GM18505 (cell line): ENCODE measurements at regions not wholly inside any gene's neighbourhood (a gene's known extent, or its start where the extent isn't known, plus 50 kb on each side); places are given as distances from the start of the nearest gene placed in this dataset.

ENCODE experiments used
- ATAC-seq: cut with Tn5 transposase; IDR thresholded peaks from one replicate; pipeline ENCODE4 v1.9.1; 2021; ENCODE audit not compliant: unreplicated experiment
- POLR2A ChIP-seq: IDR thresholded peaks from 4 replicates; pipeline ENCODE4 v1.6.1; 2011; ENCODE audit warnings: borderline replicate concordance; ENCODE audit not compliant: insufficient read depth, insufficient read length; ENCODE audit errors: extremely low read depth

DNA sequence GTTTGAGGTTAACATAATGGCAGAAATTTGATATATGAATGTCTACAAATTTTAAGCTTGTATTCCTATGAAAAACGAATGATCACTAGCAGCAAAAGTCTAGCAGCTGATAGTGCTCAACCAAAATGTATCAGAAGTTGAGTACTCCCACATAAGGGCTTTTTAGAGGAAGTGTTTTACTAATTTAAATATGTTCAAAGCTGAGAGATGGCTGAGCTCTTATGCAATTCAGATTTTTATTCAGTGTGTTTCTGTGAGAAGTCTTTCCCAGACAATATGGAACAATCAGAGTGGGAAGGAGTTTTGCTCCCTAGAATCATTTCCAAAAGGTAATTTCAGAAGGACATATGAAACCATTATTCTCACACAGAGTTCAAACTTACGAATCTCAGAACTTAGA, 327.0 kb downstream of the ZPLD1 start:
- no peak for ATAC-seq
- no peak for TF ChIP-seq POLR2A

DNA sequence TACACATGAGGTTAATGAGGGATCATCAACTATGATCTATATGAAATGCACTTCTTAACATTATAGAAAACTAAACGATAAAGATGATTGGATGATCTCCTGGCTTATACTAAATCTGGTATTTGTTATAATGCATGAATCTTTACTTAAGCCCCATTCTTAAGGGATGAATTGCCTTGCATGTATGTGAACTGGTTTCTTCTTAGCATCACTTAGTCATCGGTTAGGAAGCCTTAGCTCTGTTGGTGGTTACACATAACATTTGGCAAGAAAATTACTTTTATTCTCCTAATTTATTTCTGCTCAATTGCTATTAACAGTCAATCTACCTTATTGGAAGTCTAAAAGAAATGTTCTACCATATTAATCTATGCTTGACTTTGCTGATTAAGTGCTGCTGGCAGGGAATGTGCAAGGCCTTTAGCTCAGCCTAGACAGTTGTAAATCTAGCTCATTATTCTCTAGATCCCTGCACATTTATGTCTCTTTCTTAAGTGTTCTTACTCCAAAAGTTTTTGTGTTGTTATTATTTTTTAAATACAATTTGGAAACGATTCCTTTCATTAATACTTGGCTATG, 356.0 kb downstream of the ZPLD1 start:
- no peak for TF ChIP-seq POLR2A
- no peak for ATAC-seq

DNA sequence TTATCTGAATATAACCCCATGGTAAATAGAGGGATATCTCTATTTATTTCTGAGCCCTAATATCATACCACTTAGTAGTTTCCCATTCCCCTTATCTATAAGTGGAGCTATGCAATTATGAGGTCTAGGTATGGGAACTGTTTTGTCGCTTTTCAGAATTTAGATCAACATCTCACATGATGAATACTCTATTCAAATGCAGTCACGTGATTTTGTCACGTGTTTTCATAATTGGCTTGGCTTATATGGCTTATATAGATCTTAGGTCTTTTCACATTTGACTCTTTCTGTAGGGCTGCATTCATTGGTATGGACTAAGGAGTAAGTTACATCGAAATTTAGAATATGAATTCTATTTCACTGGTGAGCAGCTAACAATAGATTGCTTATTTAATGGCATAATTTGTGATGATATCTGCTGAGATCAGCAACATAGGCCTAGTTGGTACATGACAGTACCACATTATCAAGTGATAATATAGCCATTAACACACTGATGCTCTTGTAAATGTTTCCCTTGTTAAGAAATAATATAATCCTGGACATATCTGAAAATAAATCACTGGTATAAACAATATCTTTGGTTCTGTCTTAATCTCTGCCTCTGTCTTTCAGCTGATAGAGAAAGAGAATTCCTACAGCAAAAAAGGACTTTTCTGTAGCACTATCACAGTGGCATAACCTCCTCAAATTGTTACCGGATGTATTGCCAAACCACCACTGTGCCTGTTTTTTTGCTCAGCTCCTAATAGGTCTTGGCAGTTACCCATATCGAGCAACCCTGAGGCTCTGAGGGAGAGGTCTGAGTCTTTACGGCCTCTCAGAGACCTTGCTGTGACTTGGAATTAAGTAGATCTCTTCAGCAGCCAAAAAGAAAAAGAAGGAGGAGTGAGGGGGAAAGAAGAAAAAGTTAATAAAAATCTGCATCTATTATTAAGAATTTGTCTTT, 357.1 kb downstream of the ZPLD1 start:
- TF ChIP-seq POLR2A: no peak
- no peak for ATAC-seq

DNA sequence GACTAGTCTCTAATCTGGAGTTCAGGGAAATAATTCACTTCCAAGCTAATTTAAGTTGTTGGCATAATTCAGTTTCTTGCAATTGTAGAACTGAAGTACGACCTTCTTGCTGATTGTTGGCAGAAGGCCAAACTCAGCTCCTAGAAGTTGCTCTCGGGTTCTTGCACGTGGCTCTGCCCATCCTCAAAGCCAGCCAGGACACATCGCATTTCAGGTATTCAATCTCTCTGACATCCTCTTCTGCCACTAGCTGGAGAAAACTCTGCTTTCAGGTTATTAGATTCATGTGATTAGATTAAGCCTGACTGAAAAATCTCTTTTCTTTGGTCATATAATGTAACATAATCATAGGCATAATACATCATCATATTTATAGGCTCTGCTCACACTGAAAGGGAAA, 362.0 kb downstream of the ZPLD1 start:
- no peak for ATAC-seq
- TF ChIP-seq POLR2A: no peak

DNA sequence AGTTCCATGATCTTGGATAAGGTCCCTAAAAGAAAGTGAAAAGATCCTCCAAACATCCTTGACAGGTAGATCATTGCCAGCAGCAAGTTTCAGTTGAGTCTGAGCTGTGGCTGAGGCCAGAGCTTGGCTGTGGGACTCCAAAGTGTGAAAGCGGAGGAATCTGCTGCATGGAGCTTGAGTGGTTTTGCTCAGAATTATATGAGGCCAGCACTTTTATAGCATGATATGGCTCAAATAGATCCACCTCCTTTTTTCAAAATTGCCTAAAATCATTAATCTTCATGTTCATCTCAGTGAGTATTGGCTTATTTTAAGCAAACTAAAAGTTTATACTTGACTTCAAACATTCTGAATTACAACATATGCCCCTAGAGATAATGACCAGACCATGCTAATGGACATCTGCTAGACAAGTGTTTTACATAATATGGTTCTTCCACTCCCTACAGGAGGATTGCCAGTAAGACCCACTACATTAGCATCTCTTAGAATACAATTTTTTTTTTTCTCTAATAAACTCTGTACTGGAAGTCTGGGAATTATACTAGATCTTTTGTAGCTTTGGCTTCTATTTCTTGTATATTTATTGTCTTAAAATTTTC, 368.1 kb downstream of the ZPLD1 start:
- no peak for TF ChIP-seq POLR2A
- no peak for ATAC-seq

DNA sequence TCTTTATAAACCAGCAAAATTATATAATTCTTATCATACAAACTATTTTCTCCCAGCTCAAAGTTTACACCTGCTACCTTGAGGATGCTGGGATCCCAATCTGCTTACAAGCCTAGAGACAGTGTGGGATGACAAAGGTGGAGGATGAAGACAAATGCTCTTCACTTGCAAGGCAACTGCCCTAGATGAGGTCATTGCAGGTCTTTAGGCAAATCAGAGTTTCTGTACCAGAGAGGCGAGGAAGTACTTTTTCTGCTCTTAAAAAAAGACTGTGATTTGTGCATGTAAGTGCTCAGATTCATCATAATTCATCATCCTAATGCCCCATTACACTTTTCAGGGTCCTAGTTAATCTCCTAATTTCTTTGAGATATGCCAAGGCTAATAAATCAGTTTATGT, 376.1 kb downstream of the ZPLD1 start:
- ATAC-seq: no peak
- no peak for TF ChIP-seq POLR2A

DNA sequence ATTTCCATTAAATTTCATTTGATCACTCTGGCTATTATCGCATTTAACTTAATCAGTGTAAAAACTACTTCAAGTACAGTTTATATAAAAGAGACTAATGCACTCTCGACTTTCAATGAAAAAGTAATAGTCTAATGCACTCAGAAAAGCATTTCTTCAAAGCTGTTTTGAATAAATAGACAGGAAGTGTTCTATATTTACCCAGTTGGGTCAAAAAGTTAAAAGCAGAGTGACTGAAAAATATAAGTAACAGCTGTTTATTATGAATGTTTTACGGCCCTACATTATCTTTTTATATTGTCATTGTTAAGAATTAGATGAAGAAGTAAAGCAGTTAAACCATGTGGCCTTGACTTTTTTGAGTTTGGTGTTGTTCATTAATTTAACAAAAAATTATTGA, 391.8 kb downstream of the ZPLD1 start:
- ATAC-seq: no peak
- TF ChIP-seq POLR2A: no peak

DNA sequence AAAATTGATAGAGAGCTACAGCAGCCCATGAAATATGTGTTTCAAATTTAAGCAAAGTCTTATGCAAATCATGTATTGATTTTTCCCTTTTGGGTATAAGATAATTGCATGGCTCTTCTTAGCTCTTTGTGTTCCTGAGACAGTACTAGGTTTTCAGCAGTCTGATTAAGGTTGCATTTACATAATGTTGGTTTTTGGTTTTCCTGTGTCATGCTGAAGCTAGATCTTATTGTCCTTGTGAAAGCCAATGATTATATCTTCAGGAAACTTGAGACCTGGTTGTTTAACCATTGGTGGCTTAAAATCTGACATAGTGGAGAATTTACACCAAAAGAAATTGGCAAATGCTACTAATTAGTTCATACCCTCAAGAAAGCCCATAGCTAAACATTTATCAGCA, 392.6 kb downstream of the ZPLD1 start:
- no peak for TF ChIP-seq POLR2A
- ATAC-seq: no peak

DNA sequence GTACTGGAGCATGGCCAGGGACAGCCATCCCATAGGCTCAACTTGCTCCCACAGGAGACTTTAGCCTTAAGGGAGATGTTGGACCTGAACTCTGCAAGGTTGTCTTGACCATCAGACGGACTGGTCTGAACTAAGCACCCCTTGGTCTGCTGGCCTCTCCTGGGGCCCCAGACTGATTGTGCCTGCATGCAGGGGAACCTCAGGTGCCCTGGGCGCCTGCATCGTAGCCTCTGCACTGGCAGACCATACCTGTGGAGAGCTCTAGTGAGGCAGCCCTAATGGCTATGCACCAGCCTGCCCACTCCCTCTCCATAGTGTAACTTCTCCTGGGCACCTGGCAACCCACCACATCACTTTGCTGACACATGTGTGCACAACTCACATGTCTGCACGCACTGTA, 395.6 kb downstream of the ZPLD1 start:
- TF ChIP-seq POLR2A: no peak
- no peak for ATAC-seq

DNA sequence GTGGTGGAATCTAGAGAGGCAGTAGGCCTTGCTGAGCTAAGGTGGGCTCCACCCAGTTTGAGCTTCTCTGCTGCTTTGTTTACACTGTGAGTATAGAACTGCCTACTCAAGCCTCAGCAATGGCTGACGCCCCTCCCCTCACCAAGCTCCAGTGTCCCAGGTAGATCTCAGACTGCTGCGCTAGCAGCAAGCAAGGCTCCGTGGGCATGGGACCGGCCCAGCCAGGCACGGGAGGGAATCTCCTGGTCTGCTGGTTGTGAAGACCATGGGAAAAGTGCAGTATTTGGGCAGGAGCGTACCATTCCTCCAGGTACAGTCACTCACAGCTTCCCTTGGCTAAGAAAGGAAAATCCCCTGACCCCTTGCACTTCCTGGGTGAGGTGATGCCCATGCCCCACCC, 407.1 kb downstream of the ZPLD1 start:
- no peak for TF ChIP-seq POLR2A
- no peak for ATAC-seq

DNA sequence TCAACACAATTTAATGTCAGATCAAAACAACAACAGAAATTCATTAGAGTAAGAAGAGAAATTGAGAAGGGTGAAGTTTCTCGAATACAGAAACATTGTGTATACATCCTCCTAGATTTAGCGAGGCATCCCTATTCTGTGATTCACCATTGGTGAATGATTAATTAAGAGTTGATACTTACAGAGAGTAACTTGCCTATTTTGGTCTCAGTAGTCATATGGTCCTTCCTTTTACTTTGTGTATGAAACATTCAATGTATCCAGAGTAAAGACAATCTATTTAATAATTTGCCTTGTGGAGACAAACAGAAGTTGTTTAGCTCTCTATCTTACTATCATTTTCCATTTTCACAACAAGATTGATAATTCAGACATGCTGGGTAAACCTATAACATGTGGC, 432.0 kb downstream of the ZPLD1 start:
- no peak for ATAC-seq
- no peak for TF ChIP-seq POLR2A

DNA sequence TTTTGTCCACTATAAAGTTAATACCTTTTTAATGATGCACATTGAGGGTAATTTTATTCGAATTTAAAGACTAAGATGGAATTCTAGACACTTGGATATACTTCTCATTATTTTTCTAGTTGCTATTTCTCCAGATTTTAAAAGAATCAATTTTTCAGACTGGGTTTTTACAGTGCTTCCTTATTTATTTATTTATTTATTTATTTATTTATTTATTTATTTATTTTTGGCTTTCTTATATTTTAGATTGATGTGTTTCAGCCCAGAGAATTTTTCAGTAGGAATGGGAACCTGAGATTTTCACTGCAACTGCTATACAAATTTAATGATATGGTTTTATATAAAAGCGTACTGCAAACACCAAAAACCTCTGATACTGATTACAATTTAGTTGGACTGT, 448.7 kb downstream of the ZPLD1 start:
- no peak for TF ChIP-seq POLR2A
- no peak for ATAC-seq

DNA sequence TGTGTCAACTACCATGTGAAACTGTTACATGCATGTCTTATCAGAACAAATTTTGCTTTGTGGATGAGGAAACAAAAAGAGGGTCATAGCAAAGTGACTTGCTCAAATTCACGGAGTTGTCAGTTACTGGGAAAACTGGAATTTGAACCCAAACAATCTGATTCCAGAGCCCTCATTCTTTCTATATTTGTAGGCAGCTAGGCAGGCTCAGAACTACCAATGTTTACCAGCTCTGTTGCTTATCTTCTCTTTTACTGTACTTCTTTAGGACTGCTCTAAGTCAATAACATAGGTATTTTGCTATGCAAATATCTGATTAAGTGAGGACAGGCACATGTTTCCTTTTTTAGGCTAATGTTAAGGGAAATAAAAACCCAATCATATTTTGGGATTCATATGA, 450.5 kb downstream of the ZPLD1 start:
- TF ChIP-seq POLR2A: no peak
- no peak for ATAC-seq

DNA sequence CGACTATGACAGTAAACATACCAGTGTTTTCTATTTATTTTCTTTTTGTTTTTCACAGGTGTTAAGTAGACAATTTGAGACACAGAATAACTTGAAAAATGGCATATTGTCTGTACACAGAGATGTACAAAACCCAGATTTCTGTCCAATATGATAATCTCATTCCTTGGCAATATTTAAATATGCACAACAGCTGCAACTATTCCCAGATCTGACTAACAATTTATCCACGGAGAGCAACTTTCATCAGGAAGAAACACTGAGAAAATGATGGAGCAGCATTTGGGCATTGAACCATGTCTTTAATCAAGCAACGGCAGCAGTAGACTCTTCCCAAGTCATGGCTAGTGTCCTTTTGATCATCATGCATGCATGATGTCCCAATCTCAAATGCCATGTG, 452.6 kb downstream of the ZPLD1 start:
- ATAC-seq: no peak
- no peak for TF ChIP-seq POLR2A

DNA sequence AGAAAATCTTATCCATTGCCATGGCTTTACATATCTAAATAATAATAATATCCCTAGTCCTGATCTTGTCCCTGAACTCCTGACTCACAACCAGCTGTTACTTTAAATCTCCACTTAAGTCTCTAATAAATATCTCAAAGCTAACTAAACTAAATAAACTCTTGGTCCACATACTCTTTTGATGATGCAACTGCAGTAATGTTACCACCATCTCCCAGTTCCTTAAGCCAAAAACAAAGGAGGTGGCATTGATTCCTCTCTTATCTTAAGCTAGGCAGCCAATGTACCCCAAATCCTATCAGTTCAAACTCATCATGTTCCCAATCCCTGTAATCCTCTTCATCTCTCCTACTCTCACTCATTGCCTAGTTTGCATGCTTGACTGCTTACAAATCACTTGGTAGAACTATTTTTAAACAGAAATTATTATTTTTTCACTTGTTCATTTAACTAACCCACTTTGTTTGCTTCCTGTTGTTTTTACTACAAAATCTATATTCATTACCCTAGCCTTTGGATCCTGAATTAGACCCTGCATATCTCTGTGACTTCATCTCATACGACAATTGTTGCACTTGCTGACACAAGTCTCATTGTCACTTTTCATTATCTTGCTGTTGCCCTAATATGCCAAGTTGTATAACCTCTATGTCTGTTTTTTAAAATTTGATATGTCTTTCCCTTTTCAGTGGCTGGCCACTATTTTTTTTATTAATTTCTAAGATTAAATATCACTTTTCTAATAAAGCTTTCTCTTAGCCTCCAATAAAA, 462.2 kb downstream of the ZPLD1 start:
- TF ChIP-seq POLR2A: no peak
- no peak for ATAC-seq
